Right cardiac atrium (tissue), 5 donors: ENCODE measurements at regions not wholly inside any gene's neighbourhood (a gene's known extent, or its start where the extent isn't known, plus 50 kb on each side); places are given as distances from the start of the nearest gene placed in this dataset.

Source experiments
- ATAC-seq, 2 donors: fragments of 200-7000 bp; cut with Tn5 transposase; one replicate each; pipeline versions ENCODE4 v1.8.0 to v1.9.1; 2020; ENCODE audit warnings: moderate library complexity in 2 of 2, mild to moderate bottlenecking in 1 of 2
- DNase-seq, 3 donors: peaks; one replicate each; pipeline ENCODE4 v3.0.0-alpha.2; 2020
- H3K27ac ChIP-seq: one replicate; pipeline ENCODE4 v1.5.1; 2013; ENCODE audit warnings: mild to moderate bottlenecking, low read length, control low read depth, moderate library complexity
- H3K27me3 ChIP-seq: one replicate; pipeline ENCODE4 v1.6.1; 2013; ENCODE audit not compliant: control insufficient read depth, insufficient read depth
- H3K4me1 ChIP-seq: one replicate; pipeline ENCODE4 v1.6.1; 2013; ENCODE audit warnings: low read length; ENCODE audit not compliant: control insufficient read depth, insufficient read depth
- H3K4me3 ChIP-seq: one replicate; pipeline ENCODE4 v1.5.1; 2013; ENCODE audit warnings: low read length, control low read depth
- H3K9me3 ChIP-seq: one replicate; pipeline ENCODE4 v1.6.1; 2013; ENCODE audit warnings: low read length; ENCODE audit not compliant: control insufficient read depth
- WGBS: extraction: QIAGEN DNeasy Blood & Tissue Kit; methylation state at CpG from one replicate; pipeline ENCODE4 v1.1.7; 2013; 5-methylcytosine and 5-hydroxymethylcytosine counted together
- intact Hi-C, 4 donors: fragments of 100-400 bp; cut with DNase I; formaldehyde crosslinking; loops; one replicate each; pipeline versions ENCODE4 v1.11.0 to v1.14.0; 2022 to 2023
- donor health status: healthy with polysubstance abuse.
- donor health status: DM: no; HTN: yes; CAD: no.
- donor health status: DM: no; HTN: no; CAD: no.
- donor health status: DM: no; HTN: yes; CAD: no; lungs with severe emphysema.
- donor health status: DM: yes; HTN: yes; CAD: no.

DNA sequence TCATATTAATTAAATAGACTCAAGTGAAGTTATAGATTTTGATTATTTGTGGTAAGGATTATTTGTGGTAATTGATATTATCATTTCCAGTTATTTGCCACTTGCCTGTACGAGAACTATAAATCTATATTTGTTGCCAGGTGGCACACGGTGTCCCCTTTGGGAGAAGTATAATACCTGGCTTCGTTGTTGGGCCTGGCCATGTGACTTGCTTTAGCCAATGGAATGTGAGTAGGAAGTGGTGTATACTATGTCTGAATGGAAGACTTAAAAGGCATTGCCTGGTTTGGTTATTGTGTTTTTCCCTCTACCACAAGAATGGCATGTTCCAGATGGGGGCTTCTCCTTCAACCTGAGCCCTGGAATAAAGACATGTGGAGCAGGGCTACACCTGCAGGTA, 228.1 kb downstream of the CDC5L start:
- Histone ChIP-seq H3K4me3 (no peak overlapping the region), H3K4me1 (no peaks in the 10 kb centered on the region), H3K27me3 (no peaks in the 10 kb centered on the region), H3K9me3 (no peaks in the 10 kb centered on the region), H3K27ac (no peak overlapping the region)
- ATAC-seq (no peak), DNase-seq (no peak)
- WGBS = 74% methylated on average over 3 of the region's 3 CpGs
- intact Hi-C loops = no loop called here

DNA sequence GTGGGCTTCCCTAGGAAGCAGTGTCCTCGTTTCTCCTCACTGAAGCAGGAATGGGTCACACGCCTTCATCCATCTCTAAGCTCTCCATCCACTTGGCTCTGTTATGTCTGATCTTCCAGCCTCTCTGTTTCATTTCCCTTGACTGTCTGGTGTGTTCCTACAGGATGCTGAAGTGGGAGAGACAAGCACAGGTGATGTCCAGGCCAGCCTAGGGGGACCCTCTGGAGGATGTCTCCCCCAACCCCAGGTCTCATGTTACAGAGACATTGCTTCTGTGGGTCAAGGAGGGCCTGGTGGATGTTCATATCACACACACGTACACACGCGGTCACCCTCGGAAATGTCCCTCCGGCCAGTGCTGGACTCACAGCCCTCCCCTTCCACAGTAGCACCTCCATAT, 229.9 kb downstream of the CDC5L start:
- WGBS = 85% methylated on average over 7 of the region's 7 CpGs
- DNase-seq (no peak), ATAC-seq (no peak)
- no peaks in the 10 kb centered on the region for H3K4me1 ChIP-seq
- H3K4me3 ChIP-seq = no peak overlapping the region
- H3K9me3 ChIP-seq = no peaks in the 10 kb centered on the region
- intact Hi-C loops = no loop called here
- H3K27me3 ChIP-seq = no peaks in the 10 kb centered on the region
- no peak overlapping the region for H3K27ac ChIP-seq

DNA sequence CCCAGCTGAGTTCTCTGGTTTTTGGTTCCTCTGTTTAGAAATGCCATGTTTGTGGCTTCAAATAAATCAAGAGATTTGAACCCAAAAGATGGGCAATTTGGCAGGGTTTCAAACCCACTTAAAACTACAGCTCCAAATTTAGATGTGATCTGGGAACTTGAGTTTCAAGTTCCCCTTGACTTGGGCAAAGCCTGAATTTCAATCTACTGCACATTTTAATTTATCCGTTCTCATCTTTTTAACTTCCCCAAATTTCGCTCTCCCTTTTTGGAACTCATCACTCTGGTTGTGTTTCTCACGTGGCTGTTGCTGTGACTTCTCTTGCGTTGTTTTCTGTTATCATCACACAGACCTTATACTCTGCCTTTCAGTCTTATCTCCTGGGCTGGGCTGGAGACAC, 230.9 kb downstream of the CDC5L start:
- Histone ChIP-seq H3K27me3 (no peaks in the 10 kb centered on the region), H3K9me3 (no peaks in the 10 kb centered on the region), H3K4me1 (no peaks in the 10 kb centered on the region), H3K4me3 (no peak overlapping the region), H3K27ac (no peak overlapping the region)
- intact Hi-C loops = no loop called here
- ATAC-seq (no peak), DNase-seq (no peak)
- 69% methylated on average over 4 of the region's 4 CpGs for WGBS

DNA sequence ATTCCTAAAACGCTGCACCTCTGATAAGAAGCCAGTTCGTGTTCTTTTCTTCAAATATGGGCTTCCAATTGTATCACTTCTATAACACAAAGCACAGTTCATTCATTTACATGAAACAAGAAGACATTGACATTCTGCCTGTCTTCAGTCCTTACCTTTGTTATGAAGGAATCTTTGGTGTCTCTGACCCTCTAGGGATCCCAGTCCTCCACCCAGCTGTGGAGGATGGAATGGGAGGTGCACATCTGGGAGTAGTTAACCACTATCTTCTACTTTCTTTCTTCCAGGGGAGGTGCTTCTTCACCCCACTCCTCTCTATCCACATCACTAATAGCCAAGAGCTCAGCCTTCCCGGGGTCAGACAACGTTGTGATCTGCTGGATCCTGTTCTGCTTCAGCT, 233.4 kb downstream of the CDC5L start:
- H3K4me3 ChIP-seq = no peak overlapping the region
- DNase-seq = no peak
- ATAC-seq = no peak
- no peak overlapping the region for H3K27ac ChIP-seq
- 74% methylated on average over 4 of the region's 4 CpGs for WGBS
- intact Hi-C loops = no loop called here
- no peaks in the 10 kb centered on the region for H3K27me3 ChIP-seq
- H3K4me1 ChIP-seq = no peaks in the 10 kb centered on the region
- no peaks in the 10 kb centered on the region for H3K9me3 ChIP-seq

DNA sequence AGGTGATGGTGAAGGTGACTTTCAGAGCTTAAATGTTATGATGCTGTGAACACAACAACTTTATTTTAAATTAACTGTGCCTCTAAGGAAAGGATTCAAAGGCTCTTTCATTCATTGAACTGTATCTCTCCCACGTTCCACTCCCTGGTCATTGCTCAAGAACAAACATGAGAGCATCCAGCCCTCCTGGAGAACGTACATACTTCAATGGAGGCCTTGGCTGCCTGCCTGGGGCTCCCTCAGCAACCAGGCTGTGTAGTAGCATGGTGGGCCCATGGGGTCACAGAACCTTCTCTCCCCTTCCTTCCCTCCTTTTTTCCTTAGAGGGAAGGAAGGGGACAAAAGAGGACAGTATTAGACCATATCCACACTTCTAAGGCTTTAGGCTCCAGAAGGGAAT, 234.3 kb downstream of the CDC5L start:
- Histone ChIP-seq H3K9me3 (no peaks in the 10 kb centered on the region), H3K4me3 (no peak overlapping the region), H3K4me1 (no peaks in the 10 kb centered on the region), H3K27me3 (no peaks in the 10 kb centered on the region), H3K27ac (no peak overlapping the region)
- WGBS = 36% methylated on average over 2 of the region's 2 CpGs
- no peak for DNase-seq
- no peak for ATAC-seq
- intact Hi-C loops = no loop called here

DNA sequence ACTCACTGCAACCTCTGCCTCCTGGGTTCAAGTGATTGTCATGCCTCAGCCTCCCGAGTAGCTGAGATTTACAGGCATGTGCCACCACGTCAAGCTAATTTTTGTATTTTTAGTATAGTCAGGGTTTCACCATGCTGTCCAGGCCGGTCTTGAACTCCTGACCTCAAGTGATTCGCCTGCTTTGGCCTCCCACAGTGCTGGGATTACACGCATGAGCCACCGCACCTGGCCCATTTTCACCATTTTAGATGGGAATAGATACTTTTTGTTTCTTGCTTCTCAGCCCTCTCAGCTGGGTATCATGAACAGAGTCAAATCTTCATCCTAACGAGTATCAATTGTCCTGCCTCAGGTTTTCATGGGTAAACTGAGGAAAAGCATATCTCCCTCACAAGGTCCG, 235.0 kb downstream of the CDC5L start:
- Histone ChIP-seq H3K9me3 (no peaks in the 10 kb centered on the region), H3K27ac (no peak overlapping the region), H3K4me1 (no peaks in the 10 kb centered on the region), H3K4me3 (no peak overlapping the region), H3K27me3 (no peaks in the 10 kb centered on the region)
- no peak for ATAC-seq
- DNase-seq = no peak
- intact Hi-C loops = no loop called here
- WGBS = 83% methylated on average over 8 of the region's 8 CpGs

DNA sequence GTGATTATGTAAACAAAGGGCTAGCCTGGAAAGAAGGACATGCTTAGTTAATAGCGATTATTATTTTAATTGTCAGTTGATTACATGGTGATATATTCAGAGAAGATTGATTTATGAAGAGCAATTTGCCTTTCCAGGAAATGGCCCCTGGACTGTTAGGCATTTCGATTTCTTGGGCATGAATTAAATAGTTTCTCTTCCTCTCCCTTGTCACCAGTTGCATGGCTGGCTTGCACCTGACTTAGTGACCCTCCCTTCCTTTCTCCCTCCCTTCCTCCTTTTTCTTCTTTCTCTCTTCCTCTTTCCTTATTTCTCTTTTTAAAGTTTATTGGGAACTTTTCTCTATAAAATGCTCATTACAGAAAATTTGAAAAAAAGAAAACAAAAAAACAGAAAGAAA, 235.4 kb downstream of the CDC5L start:
- Histone ChIP-seq H3K27me3 (no peaks in the 10 kb centered on the region), H3K27ac (no peak overlapping the region), H3K9me3 (no peaks in the 10 kb centered on the region), H3K4me3 (no peak overlapping the region), H3K4me1 (no peaks in the 10 kb centered on the region)
- intact Hi-C loops = no loop called here
- DNase-seq (no peak), ATAC-seq (no peak)
- 74% methylated on average over 2 of the region's 2 CpGs for WGBS

DNA sequence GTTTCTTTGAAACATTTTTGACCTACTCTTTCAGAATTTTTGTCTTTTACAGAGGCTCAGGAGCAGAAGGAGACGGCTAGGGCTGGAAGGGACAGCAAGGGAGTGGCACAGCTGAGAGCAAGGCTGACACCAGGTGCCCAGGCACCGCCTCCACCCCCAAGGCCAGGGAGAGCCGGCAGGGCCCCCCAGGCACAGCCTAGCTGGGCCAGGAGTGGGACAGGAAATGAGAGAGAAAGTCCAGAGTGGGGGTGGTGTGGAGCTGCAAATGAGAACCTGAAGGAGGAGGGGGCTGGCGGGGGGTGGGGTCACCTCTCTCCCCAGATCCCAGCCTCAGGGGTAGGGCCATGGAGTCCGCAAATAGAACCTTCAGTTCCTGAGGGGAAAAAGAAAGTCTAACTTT, 236.7 kb downstream of the CDC5L start:
- intact Hi-C loops = no loop called here
- H3K4me1 ChIP-seq = no peaks in the 10 kb centered on the region
- no peak for DNase-seq
- ATAC-seq = no peak
- H3K9me3 ChIP-seq = no peaks in the 10 kb centered on the region
- H3K27ac ChIP-seq = no peak overlapping the region
- 67% methylated on average over 5 of the region's 5 CpGs for WGBS
- no peak overlapping the region for H3K4me3 ChIP-seq
- no peaks in the 10 kb centered on the region for H3K27me3 ChIP-seq

DNA sequence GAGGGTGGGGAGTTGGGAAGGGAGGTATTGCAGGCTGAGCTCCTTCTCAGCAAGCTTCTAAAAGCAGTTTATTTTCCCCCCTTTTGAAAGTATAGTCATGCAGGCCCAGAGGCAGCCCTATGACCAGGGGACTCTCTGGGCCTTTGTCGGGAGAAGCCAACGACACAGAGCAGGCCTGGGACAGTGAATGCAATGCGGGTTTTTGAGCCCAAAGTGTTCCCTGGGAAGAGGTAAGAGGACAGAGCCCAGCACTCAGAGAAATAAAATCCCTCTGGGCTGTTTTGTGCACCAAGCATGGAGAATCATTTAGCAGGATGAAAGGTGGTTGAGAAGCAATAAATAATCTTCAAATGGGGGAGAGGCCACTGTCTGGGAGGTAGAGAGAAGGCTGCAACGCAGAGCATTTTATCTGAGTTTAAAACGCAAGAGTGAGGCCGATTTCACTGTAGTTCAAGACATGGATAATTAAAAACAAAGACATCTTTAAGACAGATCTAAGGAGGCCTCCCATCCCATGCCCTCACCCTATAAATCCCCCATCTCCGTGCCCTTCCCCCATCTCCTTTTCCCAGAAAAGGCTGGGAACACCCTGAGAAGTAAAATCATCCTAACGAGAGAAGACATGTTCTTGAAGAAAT, 237.5 kb downstream of the CDC5L start:
- 77% methylated on average over 8 of the region's 8 CpGs for WGBS
- Histone ChIP-seq H3K27me3 (no peaks in the 10 kb centered on the region), H3K27ac (no peak overlapping the region), H3K9me3 (no peaks in the 10 kb centered on the region), H3K4me1 (no peaks in the 10 kb centered on the region), H3K4me3 (no peak overlapping the region)
- ATAC-seq = no peak
- no peak for DNase-seq
- intact Hi-C loops = no loop called here

DNA sequence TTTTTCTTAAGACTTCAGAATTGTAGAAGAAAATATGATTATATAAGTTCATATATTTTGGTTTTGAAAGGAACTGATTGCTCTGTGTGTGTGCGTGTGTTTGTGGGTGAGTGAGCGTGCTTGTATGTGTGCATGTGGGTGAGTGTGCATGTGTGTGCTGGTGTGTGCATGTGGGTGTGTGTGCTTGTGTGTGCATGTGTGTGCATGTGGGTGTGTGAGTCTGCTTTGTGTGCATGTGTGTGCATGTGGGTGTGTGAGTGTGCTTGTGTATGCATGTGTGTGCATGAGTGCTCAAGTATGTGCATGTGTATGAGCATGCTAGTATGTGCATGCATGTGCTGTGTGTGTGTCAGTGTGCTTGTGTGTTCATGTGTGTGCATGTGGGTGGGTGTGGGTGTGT, 238.5 kb downstream of the CDC5L start:
- no peaks in the 10 kb centered on the region for H3K9me3 ChIP-seq
- H3K4me3 ChIP-seq = no peak overlapping the region
- DNase-seq (no peak), ATAC-seq (no peak)
- no peaks in the 10 kb centered on the region for H3K27me3 ChIP-seq
- H3K27ac ChIP-seq = no peak overlapping the region
- intact Hi-C loops = no loop called here
- 97% methylated on average over 2 of the region's 2 CpGs for WGBS
- no peaks in the 10 kb centered on the region for H3K4me1 ChIP-seq

DNA sequence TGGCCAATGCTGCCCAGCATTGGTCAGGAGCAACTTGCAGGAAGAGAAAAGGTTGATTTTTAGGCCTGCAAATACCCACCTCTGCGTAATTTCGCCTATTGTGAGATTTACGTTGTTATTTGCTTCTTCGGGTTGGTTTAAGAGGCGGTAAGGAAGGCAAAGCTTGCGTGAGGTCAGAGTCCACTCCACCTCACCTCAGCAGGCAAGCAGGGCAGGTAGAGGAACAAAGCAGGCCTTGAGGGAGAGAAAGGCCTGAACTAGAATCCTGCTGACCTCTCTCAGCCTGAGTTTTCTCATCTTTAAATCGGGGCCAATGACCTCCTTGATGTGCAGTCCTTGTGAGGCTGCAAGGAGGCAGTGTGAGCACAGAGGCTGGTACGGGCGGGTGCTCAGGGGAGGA, 239.1 kb downstream of the CDC5L start:
- Histone ChIP-seq H3K27me3 (no peaks in the 10 kb centered on the region), H3K27ac (no peak overlapping the region), H3K4me3 (no peak overlapping the region), H3K4me1 (no peaks in the 10 kb centered on the region), H3K9me3 (no peaks in the 10 kb centered on the region)
- WGBS = 89% methylated on average over 9 of the region's 9 CpGs
- intact Hi-C loops = no loop called here
- ATAC-seq (no peak), DNase-seq (no peak)
